Stimulated activated CD4-positive, alpha-beta T cell treated with anti-CD3 and anti-CD28 coated beads, Interleukin-12 subunit alpha, Interleukin-12 subunit beta, amount 100 ng/mL, for 4 hours (primary cell): ENCODE measurements at regions not wholly inside any gene's neighbourhood (a gene's known extent, or its start where the extent isn't known, plus 50 kb on each side); places are given as distances from the start of the nearest gene placed in this dataset.

Source experiments
- DNase-seq: peaks from one replicate; pipeline ENCODE4 v3.0.0-alpha.2; 2020

- no peak for DNase-seq
Observed at GRCh38 chr6:140061110-140062042, 686.9 kb upstream of the CITED2 start.

- no peak for DNase-seq
Observed at GRCh38 chr6:140059947-140060346, 685.5 kb upstream of the CITED2 start.

- DNase-seq, result no peak
Observed at GRCh38 chr6:140058863-140059262, 684.4 kb upstream of the CITED2 start.

- no peak for DNase-seq
Observed at GRCh38 chr6:140052736-140053729, 678.6 kb upstream of the CITED2 start.

- DNase-seq, result no peak
Observed at GRCh38 chr6:140051521-140052512, 677.4 kb upstream of the CITED2 start.

GRCh38 chr6:140050101-140050995, 675.9 kb upstream of the CITED2 start:
- no peak for DNase-seq

- no peak for DNase-seq
Observed at GRCh38 chr6:140049251-140049650, 674.8 kb upstream of the CITED2 start.

GRCh38 chr6:140048202-140048790, 673.8 kb upstream of the CITED2 start:
- no peak for DNase-seq

- DNase-seq, result no peak
Observed at GRCh38 chr6:140047321-140047720, 672.9 kb upstream of the CITED2 start.

- DNase-seq, result no peak
Observed at GRCh38 chr6:140046016-140046632, 671.7 kb upstream of the CITED2 start.

- no peak for DNase-seq
Observed at GRCh38 chr6:140045116-140045515, 670.7 kb upstream of the CITED2 start.

GRCh38 chr6:140044626-140045025, 670.2 kb upstream of the CITED2 start:
- no peak for DNase-seq

- DNase-seq, result no peak
Observed at GRCh38 chr6:140043762-140044378, 669.4 kb upstream of the CITED2 start.

GRCh38 chr6:140043357-140043756, 668.9 kb upstream of the CITED2 start:
- no peak for DNase-seq

- no peak for DNase-seq
Observed at GRCh38 chr6:140041571-140042332, 667.3 kb upstream of the CITED2 start.

GRCh38 chr6:140041056-140041455, 666.6 kb upstream of the CITED2 start:
- DNase-seq, result no peak

- no peak for DNase-seq
Observed at GRCh38 chr6:140040396-140040795, 665.9 kb upstream of the CITED2 start.

GRCh38 chr6:140039364-140039763, 664.9 kb upstream of the CITED2 start:
- no peak for DNase-seq

GRCh38 chr6:140036196-140036595, 661.7 kb upstream of the CITED2 start:
- DNase-seq, result no peak
